Panc1 (cell line): ENCODE measurements at regions not wholly inside any gene's neighbourhood (a gene's known extent, or its start where the extent isn't known, plus 50 kb on each side); places are given as distances from the start of the nearest gene placed in this dataset.
A peak's percentile ranks its signal among the peaks of the same experiment; 100 is the strongest.

Source experiments
- ATAC-seq: fragments of 200-7000 bp; cut with Tn5 transposase; 2 replicates; pipeline ENCODE4 v1.9.1; 2020; ENCODE audit warnings: mild to moderate bottlenecking, moderate library complexity
- BruUV-seq: library from RNA; stranded (reverse); fragments of 400-500 nt; replicated peaks from 2 replicates; lab custom pipeline; 2021; lab: Mats Ljungman, UMichigan
- CTCF ChIA-PET: fragments of 300-600 bp; sonication (Branson Sonifier 250); formaldehyde crosslinking; loops from one replicate; lab custom pipeline; 2022; ENCODE audit warnings: antibody characterized with exemption; lab: Charles Lee
- POLR2A ChIA-PET: fragments of 300-600 bp; sonication (Branson Sonifier 250); formaldehyde crosslinking; loops from one replicate; lab custom pipeline; 2022; ENCODE audit warnings: antibody characterized with exemption; lab: Charles Lee
- DNase-seq: peaks from one replicate; pipeline ENCODE4 v3.0.0-alpha.2; 2010; ENCODE audit warnings: low read depth, low spot score
- H3K27ac ChIP-seq: 2 replicates; pipeline ENCODE4 v1.5.1; 2011; ENCODE audit warnings: mild to moderate bottlenecking, low read length, inconsistent platforms
- H3K27me3 ChIP-seq: fragments of 200-500 bp; sonication (Bioruptor generic); 2 replicates; pipeline ENCODE4 v1.6.0; 2014; ENCODE audit warnings: low read length, inconsistent platforms; ENCODE audit not compliant: control insufficient read depth, insufficient read depth
- H3K36me3 ChIP-seq: fragments of 200-500 bp; sonication (Bioruptor generic); 2 replicates; pipeline ENCODE4 v1.5.1; 2014; ENCODE audit warnings: inconsistent platforms, mild to moderate bottlenecking, low read length, moderate library complexity; ENCODE audit not compliant: control insufficient read depth, insufficient read depth
- H3K4me1 ChIP-seq: 2 replicates; pipeline ENCODE4 v1.5.1; 2011; ENCODE audit warnings: inconsistent platforms, mild to moderate bottlenecking, low read length, moderate library complexity; ENCODE audit not compliant: control insufficient read depth, insufficient read depth
- H3K4me3 ChIP-seq, 2 experiments: 2 replicates each; pipeline ENCODE4 v1.5.1; 2011 to 2012; ENCODE audit warnings: low read depth in 2 of 2, low read length in 2 of 2, mild to moderate bottlenecking in 2 of 2, inconsistent platforms in 1 of 2, moderate library complexity in 1 of 2
- H3K9me3 ChIP-seq: fragments of 200-500 bp; sonication (Bioruptor generic); 2 replicates; pipeline ENCODE4 v1.5.1; 2014; ENCODE audit warnings: low read depth, mild to moderate bottlenecking, inconsistent platforms, low read length, moderate library complexity; ENCODE audit not compliant: control insufficient read depth, insufficient read depth
- POLR2AphosphoS5 ChIP-seq: IDR thresholded peaks from 2 replicates; pipeline ENCODE4 v1.6.1; 2012; ENCODE audit warnings: mild to moderate bottlenecking, low read depth, low read length, moderate library complexity
- SIN3A ChIP-seq: IDR thresholded peaks from 2 replicates; pipeline ENCODE4 v1.6.1; 2012; ENCODE audit warnings: low read depth, mild to moderate bottlenecking, low read length, moderate library complexity, borderline replicate concordance; ENCODE audit not compliant: insufficient read depth
- TCF7L2 ChIP-seq: IDR thresholded peaks from 2 replicates; pipeline ENCODE4 v1.6.1; 2011; ENCODE audit warnings: mild to moderate bottlenecking, low read depth, low read length, inconsistent platforms
- in situ Hi-C: cut with HindIII; loops from 2 replicates; pipeline ENCODE4 v1.10.0; 2016; ENCODE audit warnings: low sequenced_read_pairs, low pct_unique_long_range_greater_than_20kb
- intact Hi-C: fragments of 100-400 bp; cut with micrococcal nuclease; formaldehyde crosslinking; loops from one replicate; pipeline ENCODE4 v1.10.0; 2022; ENCODE audit not compliant: unreplicated experiment
- TF ChIP-seq, protein P1 (sequence below): fragments of 450-650 bp; IDR thresholded peaks from 2 replicates; pipeline ENCODE4 v1.5.1; 2017; ENCODE audit warnings: mild to moderate bottlenecking
- TF ChIP-seq, protein P2 (sequence below), 2 experiments: IDR thresholded peaks; 2 replicates each; pipeline ENCODE4 v1.6.1; 2011 to 2012; ENCODE audit warnings: low read depth in 2 of 2, control low read depth in 1 of 2, low read length in 1 of 2, mild to moderate bottlenecking in 1 of 2, moderate library complexity in 1 of 2; ENCODE audit not compliant: insufficient read depth in 1 of 2

DNA sequence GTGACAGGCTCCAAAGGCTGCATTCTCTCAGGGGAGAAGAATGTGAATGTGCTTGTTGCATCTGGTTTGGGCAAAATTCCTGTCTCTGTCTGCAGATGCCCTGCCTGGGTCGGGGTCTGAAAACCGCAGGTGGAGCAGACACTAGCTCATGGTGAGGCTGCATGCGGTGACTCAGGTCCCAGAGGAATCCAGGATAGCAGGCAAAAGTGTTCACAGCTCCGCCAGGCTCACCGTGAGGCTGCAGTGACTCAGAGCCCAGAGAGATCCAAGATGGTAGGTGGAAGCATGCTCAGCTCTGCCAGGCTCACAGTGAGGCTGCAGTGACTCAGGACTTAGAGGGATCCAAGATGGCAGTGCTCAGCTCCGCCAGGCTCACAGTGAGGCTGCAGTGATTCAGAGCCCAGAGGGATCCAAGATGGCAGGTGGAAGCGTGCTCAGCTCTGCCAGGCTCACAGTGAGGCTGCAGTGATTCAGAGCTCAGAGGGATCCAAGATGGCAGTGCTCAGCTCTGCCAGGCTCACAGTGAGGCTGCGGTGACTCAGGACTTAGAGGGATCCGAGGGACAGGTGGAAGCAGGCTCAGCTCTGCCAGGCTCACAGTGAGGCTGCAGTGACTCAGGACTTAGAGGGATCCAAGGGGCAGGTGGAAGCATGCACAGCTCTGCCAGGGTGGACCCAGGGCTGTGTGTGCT lies 200.5 kb downstream of the ACKR3 start:
- TF ChIP-seq, protein P1, sequence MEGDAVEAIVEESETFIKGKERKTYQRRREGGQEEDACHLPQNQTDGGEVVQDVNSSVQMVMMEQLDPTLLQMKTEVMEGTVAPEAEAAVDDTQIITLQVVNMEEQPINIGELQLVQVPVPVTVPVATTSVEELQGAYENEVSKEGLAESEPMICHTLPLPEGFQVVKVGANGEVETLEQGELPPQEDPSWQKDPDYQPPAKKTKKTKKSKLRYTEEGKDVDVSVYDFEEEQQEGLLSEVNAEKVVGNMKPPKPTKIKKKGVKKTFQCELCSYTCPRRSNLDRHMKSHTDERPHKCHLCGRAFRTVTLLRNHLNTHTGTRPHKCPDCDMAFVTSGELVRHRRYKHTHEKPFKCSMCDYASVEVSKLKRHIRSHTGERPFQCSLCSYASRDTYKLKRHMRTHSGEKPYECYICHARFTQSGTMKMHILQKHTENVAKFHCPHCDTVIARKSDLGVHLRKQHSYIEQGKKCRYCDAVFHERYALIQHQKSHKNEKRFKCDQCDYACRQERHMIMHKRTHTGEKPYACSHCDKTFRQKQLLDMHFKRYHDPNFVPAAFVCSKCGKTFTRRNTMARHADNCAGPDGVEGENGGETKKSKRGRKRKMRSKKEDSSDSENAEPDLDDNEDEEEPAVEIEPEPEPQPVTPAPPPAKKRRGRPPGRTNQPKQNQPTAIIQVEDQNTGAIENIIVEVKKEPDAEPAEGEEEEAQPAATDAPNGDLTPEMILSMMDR, result no peak
- TF ChIP-seq, protein P2, sequence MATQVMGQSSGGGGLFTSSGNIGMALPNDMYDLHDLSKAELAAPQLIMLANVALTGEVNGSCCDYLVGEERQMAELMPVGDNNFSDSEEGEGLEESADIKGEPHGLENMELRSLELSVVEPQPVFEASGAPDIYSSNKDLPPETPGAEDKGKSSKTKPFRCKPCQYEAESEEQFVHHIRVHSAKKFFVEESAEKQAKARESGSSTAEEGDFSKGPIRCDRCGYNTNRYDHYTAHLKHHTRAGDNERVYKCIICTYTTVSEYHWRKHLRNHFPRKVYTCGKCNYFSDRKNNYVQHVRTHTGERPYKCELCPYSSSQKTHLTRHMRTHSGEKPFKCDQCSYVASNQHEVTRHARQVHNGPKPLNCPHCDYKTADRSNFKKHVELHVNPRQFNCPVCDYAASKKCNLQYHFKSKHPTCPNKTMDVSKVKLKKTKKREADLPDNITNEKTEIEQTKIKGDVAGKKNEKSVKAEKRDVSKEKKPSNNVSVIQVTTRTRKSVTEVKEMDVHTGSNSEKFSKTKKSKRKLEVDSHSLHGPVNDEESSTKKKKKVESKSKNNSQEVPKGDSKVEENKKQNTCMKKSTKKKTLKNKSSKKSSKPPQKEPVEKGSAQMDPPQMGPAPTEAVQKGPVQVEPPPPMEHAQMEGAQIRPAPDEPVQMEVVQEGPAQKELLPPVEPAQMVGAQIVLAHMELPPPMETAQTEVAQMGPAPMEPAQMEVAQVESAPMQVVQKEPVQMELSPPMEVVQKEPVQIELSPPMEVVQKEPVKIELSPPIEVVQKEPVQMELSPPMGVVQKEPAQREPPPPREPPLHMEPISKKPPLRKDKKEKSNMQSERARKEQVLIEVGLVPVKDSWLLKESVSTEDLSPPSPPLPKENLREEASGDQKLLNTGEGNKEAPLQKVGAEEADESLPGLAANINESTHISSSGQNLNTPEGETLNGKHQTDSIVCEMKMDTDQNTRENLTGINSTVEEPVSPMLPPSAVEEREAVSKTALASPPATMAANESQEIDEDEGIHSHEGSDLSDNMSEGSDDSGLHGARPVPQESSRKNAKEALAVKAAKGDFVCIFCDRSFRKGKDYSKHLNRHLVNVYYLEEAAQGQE (IDR thresholded peaks at IDR 0.05; ENCODE audit: insufficient read depth in 1 of 2, low read depth in 2 of 2, low read length in 1 of 2), result no peak
- TF ChIP-seq TCF7L2 (no peak), POLR2AphosphoS5 (no peak), SIN3A (no peak)
- BruUV-seq, result no TSS peak
- Histone ChIP-seq H3K27me3 (peaks cover 3% of the 10 kb centered on the region), H3K36me3 (no peaks in the 10 kb centered on the region), H3K9me3 (no peaks in the 10 kb centered on the region), H3K4me1 (no peaks in the 10 kb centered on the region), H3K27ac (no peak overlapping the region), H3K4me3 (no peak overlapping the region)
- in situ Hi-C loops, result no loop called here
- ChIA-PET POLR2A (no interaction called here), CTCF (interaction anchor here (0.5 kb wide), 1 partner anchor 147 kb away, joined by 3 read pairs; no protein-coding TSS in a partner anchor)
- peak; percentile 33 for DNase-seq
- intact Hi-C loops, result no loop called here
- ATAC-seq, result peak; percentile 69; the same call in 1 of the 2 replicates

DNA sequence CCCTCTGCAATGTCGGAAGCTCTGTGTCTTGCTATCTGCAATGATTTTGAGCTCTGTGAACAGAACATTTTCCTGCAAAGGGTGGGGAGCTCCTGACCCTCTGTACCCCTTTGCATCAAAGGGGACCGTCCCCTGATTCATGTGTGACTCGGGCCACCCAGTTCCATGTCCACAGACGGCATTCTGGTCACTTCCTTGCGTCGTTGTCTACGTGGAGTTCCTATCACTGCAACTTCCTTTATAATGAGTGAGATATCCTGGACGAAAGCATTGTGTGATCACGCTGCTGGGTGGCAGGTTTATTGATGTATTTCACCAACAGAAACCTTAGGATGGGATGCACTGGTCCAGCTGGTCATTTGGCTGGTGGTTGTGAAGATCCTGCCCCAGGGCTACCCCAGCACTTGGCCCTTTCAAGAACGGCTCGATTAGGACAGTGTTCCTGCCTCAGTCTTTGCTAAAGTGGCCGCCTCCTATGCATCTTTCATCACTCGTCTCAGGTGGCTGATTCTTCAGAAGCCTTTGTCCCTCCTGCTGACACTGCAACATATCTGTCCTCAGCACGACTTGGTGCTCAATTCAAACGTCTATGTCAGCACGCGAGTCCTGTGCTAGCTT lies 202.7 kb downstream of the ACKR3 start:
- no peak for ATAC-seq
- H3K27ac ChIP-seq, result no peak overlapping the region
- DNase-seq, result no peak
- TF ChIP-seq TCF7L2 (no peak), SIN3A (no peak), POLR2AphosphoS5 (no peak)
- TF ChIP-seq, protein P1, result no peak
- TF ChIP-seq, protein P2 (IDR thresholded peaks at IDR 0.05; ENCODE audit: insufficient read depth in 1 of 2, low read depth in 2 of 2, low read length in 1 of 2), result no peak
- H3K9me3 ChIP-seq, result no peaks in the 10 kb centered on the region
- POLR2A ChIA-PET, result no interaction called here
- CTCF ChIA-PET, result no interaction called here
- H3K27me3 ChIP-seq, result peaks cover 6% of the 10 kb centered on the region
- H3K4me1 ChIP-seq, result no peaks in the 10 kb centered on the region
- no TSS peak for BruUV-seq
- in situ Hi-C loops (no loop called here), intact Hi-C loops (no loop called here)
- H3K4me3 ChIP-seq, result no peak overlapping the region
- no peaks in the 10 kb centered on the region for H3K36me3 ChIP-seq
